K562 (cell line): ENCODE measurements at regions not wholly inside any gene's neighbourhood (a gene's known extent, or its start where the extent isn't known, plus 50 kb on each side); places are given as distances from the start of the nearest gene placed in this dataset.

Source experiments
- ATAC-seq: fragments of 200-7000 bp; cut with Tn5 transposase; 3 replicates; pipeline ENCODE4 v1.9.1; 2020; ENCODE audit warnings: moderate library complexity
- BruUV-seq: library from RNA; stranded (reverse); fragments of 400-500 nt; replicated peaks from 2 replicates; lab custom pipeline; 2021; lab: Mats Ljungman, UMichigan
- CTCF ChIA-PET: fragments of 300-600 bp; formaldehyde crosslinking; extraction: SDS; loops from one replicate; lab custom pipeline; 2021; ENCODE audit warnings: low intra/inter-chr PET ratio; lab: Yijun Ruan, JAX
- POLR2A ChIA-PET: fragments of 300-600, 350-650 bp; sonication (Branson Sonifier 250); formaldehyde crosslinking; extraction: SDS; loops from one replicate; lab custom pipeline; 2021; ENCODE audit warnings: antibody characterized with exemption, inconsistent platforms; lab: Yijun Ruan, JAX
- DNase-seq, 4 experiments: peaks; one replicate each; pipeline versions ENCODE4 v3.0.0 to v3.0.0-alpha.2; 2011 to 2018; ENCODE audit warnings: low spot score in 3 of 4, mixed read lengths in 3 of 4; ENCODE audit errors: extremely low read depth in 1 of 4
- FAIRE-seq: peaks from 2 replicates; lab custom pipeline; 2011; peaks lifted over from hg19 to GRCh38; lab: Jason Lieb, UNC
- H2AFZ ChIP-seq: 2 replicates; pipeline ENCODE4 v1.6.0; 2011; ENCODE audit warnings: low read depth, low read length, control low read depth, inconsistent platforms
- H3K27ac ChIP-seq: fragments of 200-600 bp; 3 replicates; pipeline ENCODE4 v1.8.0; 2011; ENCODE audit warnings: low read depth, mild to moderate bottlenecking, control low read depth, inconsistent platforms, low read length, moderate library complexity, mixed read lengths; ENCODE audit errors: extremely low read depth
- H3K27me3 ChIP-seq, 2 experiments: fragments of 300-600 bp in 1 of 2; 2 replicates in 1 of 2; 3 replicates in 1 of 2; pipeline versions ENCODE4 v1.6.0 to v1.8.0; 2011; ENCODE audit warnings: inconsistent platforms in 2 of 2, low read length in 2 of 2, mild to moderate bottlenecking in 1 of 2, mixed read lengths in 1 of 2, moderate library complexity in 1 of 2; ENCODE audit not compliant: control insufficient read depth in 2 of 2, insufficient read depth in 2 of 2
- H3K36me3 ChIP-seq: fragments of 300-600 bp; 3 replicates; pipeline ENCODE4 v1.8.0; 2011; ENCODE audit warnings: mild to moderate bottlenecking, low read length, inconsistent platforms; ENCODE audit not compliant: control insufficient read depth, insufficient read depth
- H3K4me1 ChIP-seq, 2 experiments: fragments of 200-600 bp in 1 of 2; replicated peaks in 1 of 2; 2 replicates in 1 of 2; 3 replicates in 1 of 2; pipeline versions ENCODE4 v1.5.1 to v1.8.0; 2011; ENCODE audit warnings: inconsistent platforms in 2 of 2, low read length in 2 of 2, mild to moderate bottlenecking in 1 of 2, mixed read lengths in 1 of 2, moderate library complexity in 1 of 2; ENCODE audit not compliant: control insufficient read depth in 2 of 2, insufficient read depth in 2 of 2
- H3K4me2 ChIP-seq: 2 replicates; pipeline ENCODE4 v1.6.1; 2011; ENCODE audit warnings: low read length, control low read depth, inconsistent platforms, mixed read lengths; ENCODE audit not compliant: insufficient read depth
- H3K4me3 ChIP-seq: fragments of 200-600 bp; sonication (generic), shearing (Covaris generic); 2 replicates; pipeline ENCODE4 v1.5.1; 2016; ENCODE audit warnings: control low read depth, inconsistent platforms
- H3K79me2 ChIP-seq: fragments of 200-600 bp; 3 replicates; pipeline ENCODE4 v1.8.0; 2011; ENCODE audit warnings: low read length, inconsistent platforms; ENCODE audit not compliant: control insufficient read depth, insufficient read depth
- H3K9ac ChIP-seq, 2 experiments: 2 replicates each; pipeline versions ENCODE4 v1.6.0 to v1.6.1; 2011; ENCODE audit warnings: low read depth in 2 of 2, low read length in 2 of 2, control low read depth in 1 of 2, inconsistent platforms in 1 of 2, mild to moderate bottlenecking in 1 of 2, mixed read lengths in 1 of 2; ENCODE audit not compliant: insufficient read depth in 1 of 2
- H3K9me1 ChIP-seq: one replicate; pipeline ENCODE4 v1.6.0; 2011; ENCODE audit warnings: inconsistent platforms, mild to moderate bottlenecking, low read length, moderate library complexity; ENCODE audit not compliant: control insufficient read depth, insufficient read depth
- H3K9me3 ChIP-seq: replicated peaks from 2 replicates; pipeline ENCODE4 v1.5.1; 2011; ENCODE audit warnings: low read depth, low read length, inconsistent platforms; ENCODE audit not compliant: control insufficient read depth, insufficient read depth
- H4K20me1 ChIP-seq: replicated peaks from 2 replicates; pipeline ENCODE4 v1.6.1; 2011; ENCODE audit warnings: low read length, inconsistent platforms, mixed read lengths; ENCODE audit not compliant: control insufficient read depth, insufficient read depth
- AFF1 ChIP-seq, 2 experiments: fragments of 450-650 bp; IDR thresholded peaks; 2 replicates each; pipeline ENCODE4 v1.6.1; 2018; ENCODE audit warnings: mild to moderate bottlenecking in 2 of 2, low read depth in 1 of 2; ENCODE audit not compliant: partially characterized antibody in 2 of 2
- FUS ChIP-seq: fragments of 200-400 bp; formaldehyde crosslinking; optimal IDR thresholded peaks from 2 replicates; pipeline ENCODE3; 2017; ENCODE audit warnings: low read depth, low read length
- ILF3 ChIP-seq: fragments of 450-650 bp; IDR thresholded peaks from 2 replicates; pipeline ENCODE4 v1.6.1; 2018; ENCODE audit warnings: antibody characterized with exemption, mild to moderate bottlenecking, moderate library complexity, borderline replicate concordance
- JUNB ChIP-seq: fragments of 450-650 bp; formaldehyde crosslinking; conservative IDR thresholded peaks from 2 replicates; pipeline ENCODE4 v1.4.0; 2020; ENCODE audit warnings: mild to moderate bottlenecking
- NR2C1 ChIP-seq, 2 experiments: fragments of 450-650 bp; IDR thresholded peaks; 2 replicates each; pipeline ENCODE4 v1.6.1; 2017; ENCODE audit warnings: mild to moderate bottlenecking in 2 of 2, antibody characterized with exemption in 1 of 2, inconsistent platforms in 1 of 2, missing compliant biosample characterization in 1 of 2, missing genetic modification characterization in 1 of 2
- PCBP2 ChIP-seq: fragments of 200-400 bp; formaldehyde crosslinking; IDR thresholded peaks from 2 replicates; pipeline ENCODE4 v1.6.1; 2018; ENCODE audit warnings: low read length, low read depth, mild to moderate bottlenecking, moderate library complexity; ENCODE audit not compliant: poor library complexity, severe bottlenecking
- POLR2H ChIP-seq: IDR thresholded peaks from 2 replicates; pipeline ENCODE4 v1.6.1; 2016; ENCODE audit warnings: missing genetic modification characterization, low read depth, mild to moderate bottlenecking, control low read depth, missing compliant biosample characterization, moderate library complexity
- PRDM10 ChIP-seq: fragments of 450-650 bp; IDR thresholded peaks from 2 replicates; pipeline ENCODE4 v1.6.1; 2018; ENCODE audit not compliant: partially characterized antibody
- SAFB ChIP-seq: fragments of 200-400 bp; formaldehyde crosslinking; IDR thresholded peaks from 2 replicates; pipeline ENCODE4 v1.6.1; 2017; ENCODE audit warnings: low read depth, low read length, borderline replicate concordance
- SIX5 ChIP-seq, 2 experiments: IDR thresholded peaks; 2 replicates each; pipeline ENCODE4 v1.6.1; 2011; ENCODE audit warnings: low read length in 2 of 2, borderline replicate concordance in 1 of 2, low read depth in 1 of 2, mild to moderate bottlenecking in 1 of 2, moderate library complexity in 1 of 2; ENCODE audit not compliant: insufficient read depth in 1 of 2
- STAT5A ChIP-seq: IDR thresholded peaks from 2 replicates; pipeline ENCODE4 v1.6.1; 2012; ENCODE audit warnings: low read length, inconsistent platforms, borderline replicate concordance
- THRB ChIP-seq: fragments of 450-650 bp; formaldehyde crosslinking; conservative IDR thresholded peaks from 2 replicates; pipeline ENCODE4 v1.4.0; 2022; ENCODE audit warnings: mild to moderate bottlenecking, missing genetic modification characterization
- ZNF212 ChIP-seq: fragments of 450-650 bp; formaldehyde crosslinking; IDR thresholded peaks from 2 replicates; pipeline ENCODE4 v1.4.0; 2020; ENCODE audit warnings: mild to moderate bottlenecking
- WGBS: fragments of 100-300 bp; shearing (Covaris generic); methylation state at CpG from one replicate; pipeline ENCODE4 v1.1.6; 2016; ENCODE audit warnings: low coverage, mixed read lengths; ENCODE audit not compliant: insufficient coverage; ENCODE audit errors: missing lambda C conversion rate; 5-methylcytosine and 5-hydroxymethylcytosine counted together
- in situ Hi-C: fragments of 300-500 bp; cut with MboI; formaldehyde crosslinking; loops from 4 replicates; pipeline ENCODE4 v1.15.0; 2018; ENCODE audit warnings: inconsistent platforms, mixed read lengths
- intact Hi-C: fragments of 100-400 bp; cut with micrococcal nuclease; formaldehyde crosslinking; loops from 2 replicates; pipeline ENCODE4 v1.14.2; 2022

GRCh38 chr5:20128343-20128742 lies 140.3 kb upstream of the CDH18 start (continued):
- TF ChIP-seq PRDM10 (no peak), THRB (no peak), SAFB (no peak), JUNB (CRISPR knock-in tag) (no peak), STAT5A (no peak), POLR2H (no peak)

GRCh38 chr5:20114526-20114925 lies 126.5 kb upstream of the CDH18 start:
- no peaks in the 10 kb centered on the region for H3K79me2 ChIP-seq
- no peaks in the 10 kb centered on the region for H3K4me1 ChIP-seq
- FAIRE-seq (no peak), ATAC-seq (no peak), DNase-seq (no peak)
- ChIA-PET CTCF (no interaction called here), POLR2A (no interaction called here)
- no peak overlapping the region for H3K27ac ChIP-seq
- no peaks in the 10 kb centered on the region for H3K9me3 ChIP-seq
- H3K4me3 ChIP-seq = no peak overlapping the region
- no TSS peak for BruUV-seq
- H3K27me3 ChIP-seq = no peaks in the 10 kb centered on the region
- H4K20me1 ChIP-seq = no peaks in the 10 kb centered on the region
- no peak overlapping the region for H3K9ac ChIP-seq
- WGBS = 0% methylated on average over 1 of the region's 1 CpG
- intact Hi-C loops (no loop called here), in situ Hi-C loops (no loop called here)
- no peaks in the 10 kb centered on the region for H3K36me3 ChIP-seq
- H2AFZ ChIP-seq = no peak overlapping the region
- no peak overlapping the region for H3K4me2 ChIP-seq
- no peaks in the 10 kb centered on the region for H3K9me1 ChIP-seq
- TF ChIP-seq SIX5 (IDR thresholded peaks at IDR 0.05; ENCODE audit: borderline replicate concordance in 1 of 2, insufficient read depth in 1 of 2, low read depth in 1 of 2, low read length in 2 of 2) (no peak), ZNF212 (CRISPR knock-in tag) (no peak), ILF3 (no peak), NR2C1 (IDR thresholded peaks at IDR 0.05) (no peak), NR2C1 (tag; IDR thresholded peaks at IDR 0.05) (no peak), PCBP2 (no peak), FUS (no peak), AFF1 (IDR thresholded peaks at IDR 0.05; ENCODE audit: low read depth in 1 of 2, partially characterized antibody in 2 of 2) (no peak)
